DMS114 treated with DMSO at 0.1 percent for 48 hours (cell line): ENCODE measurements at regions not wholly inside any gene's neighbourhood (a gene's known extent, or its start where the extent isn't known, plus 50 kb on each side); places are given as distances from the start of the nearest gene placed in this dataset.
"Not testable (repeated sequence)": the region's sequence is repeated elsewhere in the genome, so short reads cannot be mapped to it uniquely, and the experiment has no call there.

Experiments used
- DNase-seq: peaks from one replicate; lab custom pipeline; 2025; ENCODE audit not compliant: unreplicated experiment; lab: John Stamatoyannopoulos, UW

DNA sequence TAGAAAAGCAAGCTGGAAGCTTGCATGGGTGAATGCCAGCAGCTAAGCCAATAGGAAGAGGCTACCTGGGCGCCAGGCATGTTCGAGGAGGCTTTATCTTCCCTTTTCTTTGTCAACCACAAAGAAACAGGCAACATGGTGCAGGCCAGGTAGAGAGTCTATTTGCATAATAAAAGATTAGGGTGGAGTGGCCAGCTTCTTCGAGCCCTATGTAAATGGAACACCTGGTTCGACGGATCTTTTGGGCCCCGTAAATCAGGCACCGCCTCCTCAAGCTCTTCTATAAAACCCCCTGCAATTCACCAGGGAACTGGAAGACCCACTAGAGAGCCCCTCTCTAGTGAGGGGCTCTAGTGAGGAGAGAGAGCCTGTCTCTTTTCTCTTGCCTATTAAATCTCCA, 1106.2 kb upstream of the CELF2 start:
- DNase-seq = no peak

DNA sequence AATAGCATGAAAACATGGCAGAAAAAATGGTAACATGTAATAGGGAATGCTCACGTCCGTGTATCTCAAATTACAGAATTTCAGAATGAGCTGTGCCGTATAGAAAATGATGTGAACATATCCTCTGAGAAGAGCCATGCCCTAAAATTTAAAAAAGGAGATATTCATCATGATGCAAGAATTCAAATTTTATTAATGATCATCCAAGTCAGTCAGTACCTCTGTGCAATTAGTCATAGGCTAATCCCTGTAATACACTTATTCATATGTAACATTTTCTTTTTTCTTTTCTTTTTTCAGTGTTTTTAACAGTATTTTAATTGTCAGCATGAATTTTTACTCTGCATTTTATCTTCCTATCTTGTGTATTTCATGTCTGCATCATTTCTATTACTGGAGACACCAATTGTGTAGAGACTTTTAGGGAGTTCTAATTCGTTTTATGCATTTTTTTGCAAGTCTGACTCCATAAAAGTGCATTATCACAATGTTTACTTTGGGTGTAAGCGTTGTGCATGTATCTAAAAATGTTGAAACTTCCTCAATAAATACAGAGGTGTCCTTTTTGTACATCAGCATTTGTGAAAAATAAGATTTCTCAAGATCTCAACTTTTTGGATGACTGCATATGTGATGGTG, 1103.7 kb upstream of the CELF2 start:
- DNase-seq = no peak

DNA sequence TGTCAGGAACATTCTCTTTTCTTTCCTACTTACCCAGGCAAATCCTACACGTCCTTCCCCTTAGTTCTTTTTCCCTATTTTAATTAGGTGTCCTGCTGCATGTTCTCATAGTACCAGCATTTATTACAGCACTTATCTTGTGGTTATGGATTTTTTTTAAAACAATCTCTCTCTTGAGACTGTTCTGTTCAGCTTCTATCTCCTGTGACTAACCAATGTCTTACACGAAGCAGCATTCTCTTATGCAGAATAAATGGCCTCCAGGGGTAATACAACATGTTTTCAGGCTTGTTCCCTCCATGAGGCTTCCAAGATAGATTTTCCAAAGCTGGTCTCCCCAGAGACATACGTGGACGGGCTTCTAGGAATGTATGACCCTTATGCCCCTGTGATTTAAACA, 1096.1 kb upstream of the CELF2 start:
- no peak for DNase-seq

DNA sequence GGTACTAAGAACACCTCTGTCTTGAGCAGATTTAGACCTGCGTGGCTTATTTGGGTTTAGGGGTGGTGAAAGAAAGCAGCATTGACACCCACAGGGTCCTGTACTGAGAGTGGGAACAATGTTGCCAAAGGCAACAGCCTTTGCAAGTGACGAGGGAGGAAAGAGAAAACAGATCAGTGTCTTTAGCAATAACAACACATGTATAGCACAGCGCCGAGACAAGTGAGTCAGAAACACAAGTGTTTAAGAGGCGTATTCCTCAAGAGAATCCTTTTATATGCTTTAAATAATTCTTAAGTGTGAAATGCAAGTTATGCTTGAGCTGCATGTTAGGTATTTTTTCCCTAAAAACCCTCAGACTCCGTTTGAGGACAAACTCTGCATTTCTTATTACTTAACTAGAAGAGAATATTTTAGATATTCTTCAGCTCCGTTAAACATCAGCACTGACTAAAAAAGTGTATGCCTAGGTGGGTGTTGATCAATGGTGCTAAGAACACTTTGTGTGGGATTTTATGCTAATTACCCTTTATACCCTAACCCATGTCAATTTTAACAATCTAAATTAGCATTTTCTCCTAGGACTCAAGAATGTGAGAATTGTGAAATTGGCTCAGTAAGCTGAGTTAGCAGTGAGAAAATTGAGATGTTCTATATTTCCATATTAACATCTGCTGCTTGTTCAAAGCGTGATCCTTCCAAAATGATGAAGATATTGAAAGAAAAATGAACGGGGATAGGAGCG, 1095.4 kb upstream of the CELF2 start:
- DNase-seq = no peak

DNA sequence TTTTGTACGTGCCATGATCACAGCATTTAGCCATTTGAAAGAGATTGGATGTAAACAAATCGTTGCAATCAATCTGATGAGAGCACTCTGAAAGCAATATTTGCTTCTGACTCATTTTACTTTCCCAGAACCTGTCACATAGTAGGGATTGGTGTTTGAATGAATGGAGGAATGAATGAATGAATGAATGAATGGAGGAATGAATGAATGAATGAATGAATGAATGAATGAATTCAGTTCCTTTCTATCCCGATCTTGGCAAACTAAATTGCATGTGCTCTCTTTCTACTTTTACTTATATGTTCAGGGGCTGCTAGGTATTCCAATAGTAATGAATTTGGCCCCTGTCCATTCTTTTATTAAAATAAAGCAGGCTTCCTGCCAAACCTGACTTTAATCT, 1091.7 kb upstream of the CELF2 start:
- DNase-seq = no peak

DNA sequence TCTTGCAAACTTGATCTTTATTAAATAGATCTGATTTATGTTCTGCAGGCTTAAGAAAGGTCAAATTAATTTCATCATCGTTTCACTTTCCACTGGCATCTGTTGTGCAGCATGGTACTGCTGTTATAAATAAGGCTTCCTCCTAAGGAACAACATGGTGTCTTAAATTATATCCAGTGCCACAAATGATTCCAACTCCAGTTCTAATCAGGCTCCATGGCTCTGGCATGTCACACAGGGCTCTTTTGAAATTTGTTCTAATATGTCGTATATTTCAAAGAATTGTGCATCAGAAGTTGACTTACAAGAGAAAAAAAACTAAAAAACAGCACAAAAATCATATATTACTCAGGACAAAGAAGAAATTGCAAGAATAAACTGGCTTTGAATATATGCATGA, 1090.8 kb upstream of the CELF2 start:
- no peak for DNase-seq

DNA sequence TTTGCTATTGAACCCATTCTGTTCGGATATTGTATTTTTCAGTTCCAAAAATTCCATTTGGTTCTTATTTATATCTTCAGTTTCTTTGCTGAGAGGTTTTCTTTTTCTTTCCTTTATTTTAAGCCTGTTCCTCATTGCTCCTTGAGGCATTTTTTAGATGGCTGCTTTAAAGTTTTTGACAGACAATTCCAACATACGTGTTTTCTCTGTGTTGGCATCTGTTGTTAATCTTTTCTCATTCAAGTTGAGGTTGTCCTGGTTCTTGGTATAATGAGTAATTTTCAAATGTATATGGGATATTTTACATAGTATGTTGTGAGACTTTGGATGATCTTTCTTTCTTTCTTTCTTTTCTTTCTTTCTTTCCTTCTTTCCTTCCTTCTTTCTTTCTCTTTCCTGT, 1078.0 kb upstream of the CELF2 start:
- no peak for DNase-seq

DNA sequence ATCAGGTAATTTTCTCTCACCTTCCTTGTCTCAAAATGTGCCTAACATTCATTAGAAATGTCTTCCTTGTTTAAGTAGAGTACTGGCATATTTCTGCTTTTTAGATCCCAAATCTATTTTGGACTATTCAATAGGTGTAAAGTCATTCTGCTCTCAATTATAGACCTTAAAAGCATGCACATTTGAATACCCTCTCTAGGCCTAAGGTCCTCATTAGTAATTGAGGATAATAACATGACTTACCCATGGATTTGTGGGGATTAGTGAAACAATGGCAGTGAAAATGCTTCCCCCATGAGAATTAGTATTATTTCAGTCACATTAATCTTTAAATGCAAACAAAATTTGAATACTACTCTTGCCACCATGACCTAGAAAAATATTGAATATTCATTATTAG, 1073.0 kb upstream of the CELF2 start:
- DNase-seq = no peak

DNA sequence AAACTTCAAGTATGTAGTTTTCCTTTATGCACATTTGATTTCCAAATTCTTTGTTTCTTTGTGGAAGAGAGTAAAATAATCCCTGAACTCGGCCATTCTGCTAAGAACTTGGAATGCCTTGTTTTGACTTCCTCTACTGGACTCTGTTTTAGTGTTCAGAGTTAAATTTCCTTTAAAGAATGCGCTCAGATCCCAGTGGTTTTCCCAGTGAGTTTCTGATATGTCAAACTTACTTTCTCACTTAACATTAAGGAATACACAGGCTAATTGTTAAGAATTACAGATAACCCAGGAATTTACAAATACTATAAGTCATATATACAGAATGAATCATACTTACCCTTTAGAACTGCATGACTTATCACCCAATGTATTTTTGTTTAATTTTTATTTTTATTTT, 1067.6 kb upstream of the CELF2 start:
- no peak for DNase-seq

DNA sequence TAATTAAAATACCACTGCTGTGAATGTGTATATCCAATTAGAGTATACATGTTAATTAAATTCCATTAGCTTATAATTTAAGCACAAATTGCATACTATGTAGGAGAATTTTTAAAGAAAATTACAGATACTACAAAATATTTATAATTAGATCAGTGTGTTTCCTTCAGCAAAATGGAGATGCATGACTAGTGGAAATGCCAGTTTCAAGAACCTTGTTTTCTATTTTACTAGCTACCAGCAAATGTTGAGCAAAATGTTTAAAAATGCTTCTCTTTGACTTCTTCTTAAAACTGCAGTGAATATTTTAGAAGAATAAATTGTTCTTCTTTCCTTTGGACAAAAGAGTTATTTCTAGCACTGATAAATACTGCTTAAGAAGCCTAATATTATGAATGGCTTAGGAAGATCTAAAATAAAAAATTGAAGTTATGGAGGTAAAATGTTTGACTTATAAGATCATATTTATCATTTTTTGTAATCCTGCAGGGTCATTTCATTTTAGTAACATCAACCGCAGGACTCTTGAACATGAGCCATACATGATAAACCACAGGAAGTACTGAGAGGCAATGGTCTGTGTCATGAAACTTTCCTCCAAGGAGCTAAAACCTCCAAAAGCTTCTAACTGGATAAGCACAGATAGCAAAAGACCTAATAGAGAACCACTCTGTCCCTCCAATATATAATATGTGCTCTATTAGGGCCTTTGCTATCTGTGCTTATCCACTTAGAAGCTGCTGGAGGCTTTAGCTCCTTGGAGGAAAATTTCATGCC, 1066.0 kb upstream of the CELF2 start:
- DNase-seq = no peak

DNA sequence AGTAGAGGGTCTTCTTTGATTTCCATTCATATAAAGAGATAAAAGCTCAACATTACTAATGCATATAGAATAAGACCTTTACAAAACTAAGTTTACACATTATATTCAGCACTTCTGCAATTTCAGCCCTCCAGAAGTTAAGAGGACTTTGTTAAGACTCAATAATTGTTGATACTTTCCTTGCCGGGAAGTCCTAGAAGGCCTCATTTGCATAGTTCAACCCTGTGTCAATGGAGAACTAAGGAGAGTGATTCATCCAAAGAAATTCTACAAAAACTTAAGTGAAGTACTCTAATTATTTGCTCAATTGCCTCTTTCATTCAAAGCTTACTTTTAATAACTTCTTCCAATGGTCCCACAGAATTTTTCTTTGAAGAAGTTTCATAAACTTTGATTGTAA, 1060.3 kb upstream of the CELF2 start:
- no peak for DNase-seq

DNA sequence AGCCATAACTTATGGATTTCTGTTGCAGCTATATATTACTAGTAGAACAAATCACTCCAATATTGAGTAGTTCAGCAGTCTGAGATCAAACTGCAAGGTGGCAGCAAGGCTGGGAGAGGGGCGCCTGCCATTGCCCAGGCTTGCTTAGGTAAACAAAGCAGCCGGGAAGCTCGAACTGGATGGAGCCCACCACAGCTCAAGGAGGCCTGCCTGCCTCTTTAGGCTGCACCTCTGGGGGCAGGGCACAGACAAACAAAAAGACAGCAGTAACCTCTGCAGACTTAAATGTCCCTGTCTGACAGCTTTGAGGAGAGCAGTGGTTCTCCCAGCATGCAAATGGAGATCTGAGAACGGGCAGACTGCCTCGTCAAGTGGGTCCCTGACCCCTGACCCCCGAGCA, 1059.8 kb upstream of the CELF2 start:
- DNase-seq = not testable (repeated sequence)

DNA sequence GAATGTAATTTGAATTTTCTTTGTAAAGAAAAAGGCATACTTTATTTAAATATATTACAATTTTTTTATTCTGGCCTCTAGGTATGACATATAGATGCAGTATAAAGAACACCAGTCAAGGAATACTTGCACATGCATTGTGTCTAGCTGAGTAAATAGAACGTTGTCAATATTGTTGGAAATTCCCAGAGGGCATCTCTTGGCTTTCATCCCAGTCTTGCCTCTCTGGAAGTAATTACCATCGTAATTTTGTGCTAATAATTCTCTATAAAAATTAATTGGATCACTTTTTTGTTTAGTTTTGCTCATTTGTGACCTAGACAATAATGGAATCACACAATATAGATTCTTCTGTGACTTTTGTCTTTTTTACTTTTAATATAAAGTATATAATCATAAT, 1052.3 kb upstream of the CELF2 start:
- no peak for DNase-seq

DNA sequence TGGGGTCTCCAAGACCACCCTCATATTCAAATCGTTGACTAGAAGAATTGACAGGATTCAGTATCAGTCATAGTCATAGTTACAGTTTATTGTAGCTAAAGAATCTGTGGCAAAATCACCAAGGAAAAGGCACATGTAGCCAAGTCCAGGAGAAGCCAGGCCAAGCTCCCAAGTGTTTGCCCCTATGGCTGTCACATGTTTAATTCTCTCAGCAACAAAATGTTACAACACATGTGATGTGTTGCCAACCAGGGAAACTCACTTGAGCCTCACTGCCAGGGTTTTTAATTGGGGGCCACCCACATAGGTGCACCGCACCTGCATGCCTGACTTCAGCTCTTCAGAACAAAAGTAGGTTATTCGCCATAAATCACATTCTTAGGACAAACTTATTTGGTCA, 1030.9 kb upstream of the CELF2 start:
- DNase-seq = no peak

DNA sequence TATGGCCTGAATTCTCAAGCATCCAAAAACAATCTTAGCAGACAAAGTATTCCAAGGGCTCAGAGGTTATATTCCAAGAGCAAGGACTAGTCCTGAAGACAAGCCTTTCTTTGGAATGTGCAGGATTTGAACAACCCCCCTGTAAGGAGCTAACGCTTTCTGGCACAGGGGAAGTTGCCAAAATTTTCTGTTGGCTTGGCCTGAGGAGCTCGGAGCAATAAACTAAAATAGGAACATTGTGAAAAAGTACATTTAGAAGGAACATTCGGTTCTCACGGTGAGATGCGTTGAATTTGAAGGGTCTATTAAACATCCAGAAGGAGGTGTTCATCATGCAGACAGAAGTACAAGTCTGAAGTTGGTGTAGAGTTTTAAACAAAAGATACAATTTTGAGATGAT, 1030.5 kb upstream of the CELF2 start:
- no peak for DNase-seq

DNA sequence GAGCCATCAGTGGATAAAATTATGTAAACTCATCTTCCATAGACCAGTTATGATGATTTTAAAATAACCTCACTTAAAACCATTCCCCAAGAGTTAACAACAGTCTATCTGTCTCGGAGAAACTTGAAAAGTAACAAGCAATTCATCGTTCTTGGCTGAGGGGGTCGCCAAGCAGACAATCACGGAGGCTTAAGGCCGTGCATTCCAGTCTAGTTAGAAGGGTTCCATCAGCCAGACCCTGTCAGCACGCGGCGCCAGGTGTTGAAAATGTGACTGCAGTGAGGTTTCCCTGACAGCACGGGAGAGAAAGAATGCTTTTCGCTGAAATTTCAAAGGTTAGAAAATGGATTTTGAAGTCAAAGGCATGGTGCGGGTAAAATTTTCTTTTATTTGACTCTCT, 1025.0 kb upstream of the CELF2 start:
- no peak for DNase-seq

DNA sequence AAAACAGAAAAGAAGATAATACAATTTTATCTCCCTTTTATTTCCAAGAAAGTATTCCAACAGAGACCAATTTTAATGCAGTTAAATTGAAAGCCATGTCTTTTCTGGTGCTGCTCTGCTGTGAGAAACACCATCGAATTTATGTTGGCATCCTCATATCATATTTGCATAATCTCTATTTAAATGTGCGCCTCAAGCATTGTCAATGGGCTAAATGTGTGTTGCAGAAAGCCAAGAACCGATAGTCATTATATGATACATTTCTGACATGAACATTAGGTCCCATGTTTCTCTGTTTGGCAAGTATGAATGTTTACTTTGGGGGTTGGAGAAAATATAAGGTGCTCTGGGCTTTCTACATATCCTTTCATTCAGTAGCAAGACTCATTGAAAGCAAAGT, 1023.5 kb upstream of the CELF2 start:
- no peak for DNase-seq

DNA sequence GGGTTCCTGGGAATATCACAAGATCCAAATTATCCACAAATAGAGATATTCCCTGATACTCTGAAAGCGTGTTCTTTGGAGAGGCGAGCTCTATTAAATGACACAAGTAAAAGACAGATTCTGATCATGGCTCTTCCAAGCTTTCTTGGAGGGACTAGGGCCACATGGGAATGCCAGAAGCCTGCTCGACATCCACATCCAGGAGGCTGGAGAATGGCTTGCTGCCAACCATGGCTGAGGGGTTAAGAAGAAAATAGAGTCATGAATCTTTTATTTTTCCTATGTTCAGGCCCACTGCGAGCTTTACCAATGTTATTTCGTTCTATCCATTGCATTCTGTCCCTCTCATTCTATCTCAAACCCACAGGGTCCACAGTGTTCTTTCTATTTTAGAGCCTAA, 1018.0 kb upstream of the CELF2 start:
- no peak for DNase-seq

DNA sequence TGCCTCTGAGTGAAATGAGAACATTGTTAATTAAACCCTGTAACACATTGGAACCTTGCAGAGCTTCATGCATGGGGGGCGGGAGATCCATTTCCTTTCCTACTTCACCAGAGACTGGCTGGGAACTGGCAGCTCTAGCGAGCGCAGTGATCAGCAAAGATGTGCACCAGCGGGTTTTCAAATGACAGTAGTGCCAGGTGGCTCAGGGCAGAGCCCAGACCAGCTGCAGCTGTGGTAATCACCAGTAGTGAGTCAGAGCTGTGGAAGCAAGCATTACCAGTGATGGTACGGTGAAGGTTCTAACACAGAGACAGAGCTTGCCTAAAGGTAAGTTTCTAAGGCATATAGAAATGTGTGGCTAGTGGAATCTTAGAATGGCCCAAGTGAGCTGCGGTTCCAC, 1009.7 kb upstream of the CELF2 start:
- no peak for DNase-seq

DNA sequence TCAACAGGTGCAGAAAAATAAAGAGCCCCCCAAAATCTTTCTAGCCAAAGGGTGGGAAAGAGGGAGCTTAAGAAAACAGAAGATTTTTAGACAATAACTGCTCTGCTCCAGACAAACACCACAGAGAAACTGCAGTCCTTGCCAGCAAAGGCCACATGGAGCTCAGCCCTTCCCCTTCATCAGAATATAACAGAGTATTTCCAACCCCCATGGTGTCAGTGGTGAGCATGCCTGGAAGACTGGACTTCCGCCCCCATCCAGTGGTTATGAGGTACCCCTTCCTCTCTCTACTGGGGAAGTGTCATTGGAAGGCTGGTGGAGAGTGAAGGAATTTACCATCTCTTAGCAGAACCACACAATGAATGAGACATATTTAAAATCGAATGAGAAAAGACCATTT, 1007.3 kb upstream of the CELF2 start:
- DNase-seq = no peak

DNA sequence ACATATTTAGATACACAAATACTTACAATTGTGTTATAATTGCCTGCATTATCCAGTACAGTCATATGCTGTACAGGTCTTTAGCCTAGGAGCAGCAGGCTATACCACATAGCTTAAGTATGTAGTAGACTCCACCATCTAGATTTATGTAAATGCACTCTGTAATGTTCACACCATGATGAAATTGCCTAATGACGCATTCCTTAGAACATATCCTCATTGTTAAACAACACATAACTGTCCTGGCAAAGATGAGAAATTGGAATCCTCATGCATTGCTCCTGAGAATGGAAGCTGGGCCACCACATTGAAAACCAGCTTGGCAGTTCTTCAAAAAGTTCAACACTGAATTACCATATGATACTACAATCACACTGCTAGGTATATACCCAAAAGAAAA, 1002.8 kb upstream of the CELF2 start:
- DNase-seq = no peak

DNA sequence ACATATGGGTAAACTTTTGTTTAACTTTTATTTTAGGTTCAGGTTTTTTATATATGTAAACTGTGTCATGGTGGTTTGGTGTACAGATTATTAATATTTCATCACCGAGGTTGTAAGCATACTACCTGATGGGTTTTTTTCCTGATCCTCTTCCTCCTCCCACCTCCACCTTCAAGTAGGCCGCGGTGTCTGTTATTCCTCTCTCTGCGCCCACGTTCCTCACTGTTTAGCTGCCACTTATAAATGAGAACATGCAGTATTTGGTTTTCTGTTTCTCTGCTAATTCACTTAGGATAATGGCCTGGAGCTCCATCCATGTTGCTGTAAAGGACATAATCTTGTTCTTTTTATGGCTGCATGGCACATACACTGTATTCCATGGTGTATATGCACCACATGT, 1000.0 kb upstream of the CELF2 start:
- no peak for DNase-seq
